GM23338 (cell line): ENCODE measurements at regions not wholly inside any gene's neighbourhood (a gene's known extent, or its start where the extent isn't known, plus 50 kb on each side); places are given as distances from the start of the nearest gene placed in this dataset.

Experiments
- POLR2AphosphoS5 ChIP-seq: IDR thresholded peaks from 2 replicates; pipeline ENCODE4 v1.6.1; 2016; ENCODE audit warnings: antibody characterized with exemption, low read depth
- TF ChIP-seq, protein P1 (sequence below), 2 experiments: fragments of 200-600 bp in 1 of 2; sonication (generic) in 1 of 2; conservative IDR thresholded peaks; 2 replicates each; pipeline versions ENCODE4 v1.5.1 to v1.6.1; 2016 to 2017; ENCODE audit warnings: antibody characterized with exemption in 2 of 2, low read depth in 2 of 2, mild to moderate bottlenecking in 2 of 2, moderate library complexity in 1 of 2

DNA sequence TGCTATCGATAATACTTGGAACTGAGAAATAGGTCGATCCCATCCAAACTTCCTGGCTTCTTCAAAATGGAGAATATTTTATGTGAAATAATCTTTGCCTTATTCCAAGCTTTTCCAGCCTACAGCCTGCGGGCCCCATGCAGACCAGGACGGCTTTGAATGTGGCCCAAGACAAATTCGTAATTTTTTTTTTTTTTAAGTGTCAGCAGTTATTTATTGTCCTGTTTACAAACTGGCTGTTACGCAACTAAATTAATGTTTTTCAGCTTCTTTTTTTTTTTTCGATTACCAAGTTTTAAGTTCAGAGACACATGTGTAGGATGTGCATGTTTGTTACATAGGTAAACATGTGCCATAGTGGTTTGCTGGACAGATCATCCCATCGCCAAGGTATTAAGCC, 411.7 kb upstream of the EDIL3 start:
- TF ChIP-seq, protein P1, sequence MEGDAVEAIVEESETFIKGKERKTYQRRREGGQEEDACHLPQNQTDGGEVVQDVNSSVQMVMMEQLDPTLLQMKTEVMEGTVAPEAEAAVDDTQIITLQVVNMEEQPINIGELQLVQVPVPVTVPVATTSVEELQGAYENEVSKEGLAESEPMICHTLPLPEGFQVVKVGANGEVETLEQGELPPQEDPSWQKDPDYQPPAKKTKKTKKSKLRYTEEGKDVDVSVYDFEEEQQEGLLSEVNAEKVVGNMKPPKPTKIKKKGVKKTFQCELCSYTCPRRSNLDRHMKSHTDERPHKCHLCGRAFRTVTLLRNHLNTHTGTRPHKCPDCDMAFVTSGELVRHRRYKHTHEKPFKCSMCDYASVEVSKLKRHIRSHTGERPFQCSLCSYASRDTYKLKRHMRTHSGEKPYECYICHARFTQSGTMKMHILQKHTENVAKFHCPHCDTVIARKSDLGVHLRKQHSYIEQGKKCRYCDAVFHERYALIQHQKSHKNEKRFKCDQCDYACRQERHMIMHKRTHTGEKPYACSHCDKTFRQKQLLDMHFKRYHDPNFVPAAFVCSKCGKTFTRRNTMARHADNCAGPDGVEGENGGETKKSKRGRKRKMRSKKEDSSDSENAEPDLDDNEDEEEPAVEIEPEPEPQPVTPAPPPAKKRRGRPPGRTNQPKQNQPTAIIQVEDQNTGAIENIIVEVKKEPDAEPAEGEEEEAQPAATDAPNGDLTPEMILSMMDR (conservative IDR thresholded peaks at IDR 0.05; ENCODE audit: low read depth in 2 of 2): no peak
- no peak for TF ChIP-seq POLR2AphosphoS5
